Stimulated activated CD4-positive, alpha-beta T cell treated with anti-CD3 and anti-CD28 coated beads, Interleukin-4, amount 100 ng/mL, for 24 hours (primary cell): ENCODE measurements at regions not wholly inside any gene's neighbourhood (a gene's known extent, or its start where the extent isn't known, plus 50 kb on each side); places are given as distances from the start of the nearest gene placed in this dataset.
"Not testable (repeated sequence)": the region's sequence is repeated elsewhere in the genome, so short reads cannot be mapped to it uniquely, and the experiment has no call there.

Experiments
- DNase-seq: peaks from one replicate; pipeline ENCODE4 v3.0.0-alpha.2; 2020

DNA sequence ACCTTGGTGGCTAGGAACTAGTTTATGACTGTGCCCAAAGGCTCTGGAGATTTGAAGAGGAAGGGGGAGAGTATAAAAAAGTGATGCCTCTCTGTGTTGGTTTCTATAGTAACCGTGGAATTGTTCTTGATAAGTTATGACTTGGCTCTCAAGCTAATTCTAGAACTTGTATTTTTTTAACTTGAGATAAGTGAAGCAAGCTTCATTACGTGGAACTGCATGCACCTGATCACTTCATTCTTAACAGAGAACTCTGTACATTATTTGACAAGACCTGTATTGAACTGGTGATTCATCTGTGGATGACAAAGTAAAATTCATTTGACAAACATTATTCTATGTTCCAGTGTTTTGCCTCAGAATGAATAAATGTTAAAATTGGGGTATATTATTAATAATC, 1452.2 kb downstream of the REEP3 start:
- DNase-seq = no peak

- no peak for DNase-seq
These were observed 1454.9 kb downstream of the REEP3 start for GRCh38 chr10:64976150-64976549.

- no peak for DNase-seq
These were observed 1456.7 kb downstream of the REEP3 start for GRCh38 chr10:64977915-64978314.

- DNase-seq = no peak
These were observed 1475.7 kb downstream of the REEP3 start for GRCh38 chr10:64996886-64997285.

DNA sequence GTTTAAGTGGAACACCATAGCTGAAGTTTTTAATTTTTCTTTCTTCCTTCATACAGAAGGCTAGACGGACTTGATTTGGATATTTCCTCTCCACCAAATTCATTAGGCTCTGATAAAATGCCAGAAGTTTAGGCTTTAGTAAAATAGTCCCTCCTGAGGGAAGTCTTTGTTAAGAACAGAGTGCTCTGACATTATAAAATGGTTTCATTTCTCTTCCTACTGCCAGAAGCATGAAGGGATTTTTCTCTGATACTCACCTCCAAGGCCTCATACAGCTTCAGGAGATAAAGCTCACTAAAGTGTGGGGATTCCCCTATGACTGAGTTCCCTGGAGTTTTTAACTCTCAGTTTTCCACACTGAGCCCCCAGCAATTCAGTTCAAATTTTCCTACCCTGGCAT, 1489.6 kb downstream of the REEP3 start:
- no peak for DNase-seq

GRCh38 chr10:65017523-65017922, 1496.3 kb downstream of the REEP3 start:
- no peak for DNase-seq

- DNase-seq = no peak
These were observed 1503.7 kb downstream of the REEP3 start for GRCh38 chr10:65024886-65025285.

DNA sequence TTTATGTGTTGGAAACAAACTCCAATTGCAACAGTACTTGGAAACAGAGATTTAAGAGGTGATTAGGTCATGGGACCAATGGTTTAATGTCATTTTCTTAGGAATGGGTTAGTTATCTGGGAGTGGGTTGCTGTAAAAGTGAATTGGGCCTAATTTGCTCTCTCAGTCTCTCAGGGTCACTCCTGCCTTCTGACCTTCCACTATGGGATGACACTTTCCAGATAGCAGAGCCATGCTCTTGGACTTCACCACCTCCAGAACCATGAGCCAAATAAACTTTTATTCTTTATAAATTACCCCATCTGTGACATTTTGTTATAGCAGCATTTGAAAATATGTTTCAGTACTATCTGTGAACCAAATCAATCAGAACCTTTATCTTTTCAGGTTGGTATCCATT, 1509.1 kb downstream of the REEP3 start:
- DNase-seq = no peak

- no peak for DNase-seq
These were observed 1511.9 kb downstream of the REEP3 start for GRCh38 chr10:65032867-65033769.

GRCh38 chr10:65033957-65034356, 1512.8 kb downstream of the REEP3 start:
- no peak for DNase-seq

DNA sequence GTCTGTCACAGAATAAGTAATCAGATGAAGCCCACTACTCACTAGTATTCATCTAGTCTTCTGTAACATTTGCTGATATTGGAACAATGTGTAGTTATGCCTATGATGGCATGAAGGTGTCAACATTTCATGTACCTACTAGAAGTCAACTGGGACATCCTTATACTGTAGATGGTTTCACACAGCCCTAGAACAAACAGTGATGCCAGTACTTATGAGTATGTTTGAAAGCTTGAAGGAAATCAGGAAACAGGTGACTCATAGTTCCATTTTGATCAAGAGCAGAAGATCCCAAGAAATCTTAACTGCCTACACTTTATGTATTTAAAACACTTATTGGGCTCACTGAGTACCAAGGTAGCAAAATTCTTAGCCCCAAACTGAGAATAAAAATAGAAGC, 1519.6 kb downstream of the REEP3 start:
- no peak for DNase-seq

DNA sequence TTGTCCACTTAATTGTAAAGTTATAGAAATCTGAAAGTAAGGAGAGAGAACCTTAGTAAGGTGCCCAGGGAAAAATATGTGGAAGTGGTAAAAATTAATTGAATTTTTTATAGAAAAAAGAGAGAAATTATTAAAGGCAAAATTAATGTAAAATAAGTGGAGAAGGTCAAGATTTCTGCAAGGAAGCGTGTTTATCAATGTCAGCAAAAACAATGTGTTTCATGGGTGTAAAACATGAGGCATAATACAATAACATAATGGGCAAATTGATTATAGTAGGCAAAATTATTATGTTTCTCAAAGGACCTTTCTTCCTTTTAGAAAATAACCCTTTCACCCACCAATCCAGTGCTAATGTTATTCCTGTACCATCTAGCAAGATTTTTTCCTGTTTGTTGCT, 1520.1 kb downstream of the REEP3 start:
- DNase-seq = no peak

DNA sequence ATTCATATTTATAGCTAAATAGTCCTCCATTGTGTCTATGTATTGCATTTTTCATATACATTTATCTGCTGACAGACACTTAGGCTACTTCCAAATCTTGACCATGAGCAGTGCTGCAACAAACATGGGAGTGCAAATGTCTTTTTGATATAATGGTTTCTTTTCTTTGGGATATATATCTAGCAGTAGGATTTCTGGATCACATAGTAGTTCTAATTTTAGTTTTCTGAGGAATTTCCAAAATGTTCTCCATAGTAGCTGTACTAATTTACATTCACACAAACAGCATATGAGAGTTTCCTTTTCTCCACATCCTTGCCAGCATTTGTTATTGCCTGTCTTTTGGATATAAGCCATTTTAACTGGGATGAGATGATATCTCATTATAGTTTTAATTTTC, 1521.3 kb downstream of the REEP3 start:
- DNase-seq = no peak

- no peak for DNase-seq
These were observed 1525.6 kb downstream of the REEP3 start for GRCh38 chr10:65046831-65047230.

- not testable (repeated sequence) for DNase-seq
These were observed 1530.9 kb downstream of the REEP3 start for GRCh38 chr10:65052111-65052510.

DNA sequence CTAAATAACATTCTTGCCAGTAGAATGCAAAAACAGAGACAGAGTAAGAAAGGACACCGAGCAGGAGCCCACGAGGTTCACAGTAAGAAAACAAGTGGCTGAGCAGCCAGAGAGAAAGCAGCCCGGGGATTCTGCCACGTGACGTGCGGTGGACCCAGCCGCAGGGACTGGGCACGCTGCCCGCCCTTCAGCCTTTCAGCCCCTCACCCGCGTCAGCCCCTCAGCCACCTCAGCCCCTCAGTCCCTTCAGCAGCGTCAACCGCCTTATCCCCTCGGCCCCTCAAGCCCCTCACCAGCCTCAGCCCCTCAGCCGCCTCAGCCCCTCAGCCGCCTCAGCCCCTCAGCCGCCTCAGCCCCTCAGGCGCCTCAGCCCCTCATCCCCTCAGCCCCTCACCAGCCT, 1532.2 kb downstream of the REEP3 start:
- DNase-seq = not testable (repeated sequence)

- not testable (repeated sequence) for DNase-seq
These were observed 1532.7 kb downstream of the REEP3 start for GRCh38 chr10:65053831-65054351.

GRCh38 chr10:65054701-65055100, 1533.5 kb downstream of the REEP3 start:
- not testable (repeated sequence) for DNase-seq

DNA sequence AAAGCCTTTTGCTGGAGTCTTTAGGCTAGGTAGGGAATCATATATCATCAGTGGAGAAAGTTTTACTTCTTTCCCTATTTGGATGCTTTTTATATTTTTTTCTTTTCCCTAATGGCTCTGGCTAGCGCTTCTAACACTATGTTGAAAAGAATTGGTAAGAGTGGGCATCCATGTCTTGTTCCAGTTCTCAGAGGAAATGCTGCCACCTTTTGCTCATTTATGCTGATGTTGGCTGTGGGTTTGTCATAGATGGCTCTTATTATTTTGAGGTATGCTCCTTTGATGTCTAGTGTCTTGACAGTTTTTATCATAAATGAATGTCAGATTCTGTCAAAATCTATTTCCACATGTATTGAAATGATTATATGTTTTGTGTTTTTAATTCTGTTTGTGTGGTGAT, 1544.1 kb downstream of the REEP3 start:
- DNase-seq = no peak

- no peak for DNase-seq
These were observed 1562.0 kb downstream of the REEP3 start for GRCh38 chr10:65083222-65083621.

DNA sequence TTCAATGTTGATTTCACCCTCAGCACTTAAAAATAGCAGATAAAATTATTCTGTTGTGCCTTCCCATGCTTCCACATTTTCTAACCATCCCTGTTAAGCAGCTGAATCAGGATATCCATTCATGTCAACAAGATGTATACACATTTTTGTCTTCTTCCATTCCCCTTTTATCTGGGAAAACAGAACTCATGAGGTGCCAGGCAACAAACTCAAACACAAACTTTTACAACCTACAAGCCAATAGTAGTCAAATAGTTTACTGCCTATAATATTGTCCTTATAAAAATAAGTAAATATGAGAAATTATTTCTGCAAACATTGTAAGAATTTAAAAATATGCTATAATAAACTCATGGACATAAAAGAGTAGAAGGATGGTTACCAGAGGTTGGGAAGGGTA, 1569.8 kb downstream of the REEP3 start:
- DNase-seq = no peak

GRCh38 chr10:65100146-65100545, 1578.9 kb downstream of the REEP3 start:
- DNase-seq = no peak

- DNase-seq = not testable (repeated sequence)
These were observed 1579.7 kb downstream of the REEP3 start for GRCh38 chr10:65100881-65101280.

GRCh38 chr10:65110009-65110408, 1588.8 kb downstream of the REEP3 start:
- no peak for DNase-seq

GRCh38 chr10:65111059-65111458, 1589.9 kb downstream of the REEP3 start:
- not testable (repeated sequence) for DNase-seq
